Cardiac fibroblast (primary cell): ENCODE measurements at regions not wholly inside any gene's neighbourhood (a gene's known extent, or its start where the extent isn't known, plus 50 kb on each side); places are given as distances from the start of the nearest gene placed in this dataset.

ENCODE experiments used
- DNase-seq, 2 donors: peaks; one replicate each; pipeline versions ENCODE4 v3.0.0 to v3.0.0-alpha.2; 2010; ENCODE audit warnings: low read depth in 2 of 2
- H3K4me3 ChIP-seq, 2 donors: replicated peaks in 1 of 2; 1 replicate in 1 of 2; 2 replicates in 1 of 2; pipeline ENCODE4 v1.5.1; 2011; ENCODE audit warnings: low read depth in 2 of 2, low read length in 2 of 2, mild to moderate bottlenecking in 2 of 2, moderate library complexity in 1 of 2
- TF ChIP-seq, protein P1 (sequence below): IDR thresholded peaks from one replicate; pipeline ENCODE4 v1.5.1; 2011; ENCODE audit warnings: low read depth, mild to moderate bottlenecking, low read length, inconsistent platforms

GRCh38 chrX:10900585-10901289, 210.4 kb upstream of the HCCS start:
- H3K4me3 ChIP-seq: no peak overlapping the region
- peak; percentile 46 to 73 for DNase-seq
- TF ChIP-seq, protein P1, sequence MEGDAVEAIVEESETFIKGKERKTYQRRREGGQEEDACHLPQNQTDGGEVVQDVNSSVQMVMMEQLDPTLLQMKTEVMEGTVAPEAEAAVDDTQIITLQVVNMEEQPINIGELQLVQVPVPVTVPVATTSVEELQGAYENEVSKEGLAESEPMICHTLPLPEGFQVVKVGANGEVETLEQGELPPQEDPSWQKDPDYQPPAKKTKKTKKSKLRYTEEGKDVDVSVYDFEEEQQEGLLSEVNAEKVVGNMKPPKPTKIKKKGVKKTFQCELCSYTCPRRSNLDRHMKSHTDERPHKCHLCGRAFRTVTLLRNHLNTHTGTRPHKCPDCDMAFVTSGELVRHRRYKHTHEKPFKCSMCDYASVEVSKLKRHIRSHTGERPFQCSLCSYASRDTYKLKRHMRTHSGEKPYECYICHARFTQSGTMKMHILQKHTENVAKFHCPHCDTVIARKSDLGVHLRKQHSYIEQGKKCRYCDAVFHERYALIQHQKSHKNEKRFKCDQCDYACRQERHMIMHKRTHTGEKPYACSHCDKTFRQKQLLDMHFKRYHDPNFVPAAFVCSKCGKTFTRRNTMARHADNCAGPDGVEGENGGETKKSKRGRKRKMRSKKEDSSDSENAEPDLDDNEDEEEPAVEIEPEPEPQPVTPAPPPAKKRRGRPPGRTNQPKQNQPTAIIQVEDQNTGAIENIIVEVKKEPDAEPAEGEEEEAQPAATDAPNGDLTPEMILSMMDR: no peak

- TF ChIP-seq, protein P1: no peak
- no peak for DNase-seq
- H3K4me3 ChIP-seq: no peak overlapping the region
Observed at GRCh38 chrX:10901290-10901633, 209.9 kb upstream of the HCCS start.

GRCh38 chrX:10902001-10902400, 209.1 kb upstream of the HCCS start:
- TF ChIP-seq, protein P1: no peak
- peak; percentile 37 to 70 for DNase-seq
- no peak overlapping the region for H3K4me3 ChIP-seq

DNA sequence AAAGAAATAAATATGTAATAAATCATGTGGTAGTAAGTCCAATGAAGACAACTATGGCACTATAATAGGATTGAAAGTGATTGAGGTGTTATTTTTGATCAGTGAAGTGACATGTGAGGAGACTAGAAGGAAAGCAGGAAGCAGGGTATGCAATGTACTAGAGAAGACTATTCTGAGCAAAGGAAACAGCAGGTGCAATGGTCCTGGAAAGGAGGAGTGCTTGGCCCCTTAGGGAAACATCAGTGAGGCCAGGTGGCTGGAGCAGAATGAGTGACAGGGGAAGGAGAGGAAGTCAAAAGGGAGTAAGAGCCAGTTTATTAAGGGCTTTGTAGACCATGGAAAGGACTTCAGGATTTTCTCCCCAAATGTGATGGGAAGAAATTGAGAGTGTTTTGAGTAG, 207.6 kb upstream of the HCCS start:
- TF ChIP-seq, protein P1: no peak
- H3K4me3 ChIP-seq: no peak overlapping the region
- no peak for DNase-seq

GRCh38 chrX:10904220-10904619, 206.9 kb upstream of the HCCS start:
- H3K4me3 ChIP-seq: no peak overlapping the region
- peak in 1 of 2 donors; percentile 28 for DNase-seq
- TF ChIP-seq, protein P1: no peak

DNA sequence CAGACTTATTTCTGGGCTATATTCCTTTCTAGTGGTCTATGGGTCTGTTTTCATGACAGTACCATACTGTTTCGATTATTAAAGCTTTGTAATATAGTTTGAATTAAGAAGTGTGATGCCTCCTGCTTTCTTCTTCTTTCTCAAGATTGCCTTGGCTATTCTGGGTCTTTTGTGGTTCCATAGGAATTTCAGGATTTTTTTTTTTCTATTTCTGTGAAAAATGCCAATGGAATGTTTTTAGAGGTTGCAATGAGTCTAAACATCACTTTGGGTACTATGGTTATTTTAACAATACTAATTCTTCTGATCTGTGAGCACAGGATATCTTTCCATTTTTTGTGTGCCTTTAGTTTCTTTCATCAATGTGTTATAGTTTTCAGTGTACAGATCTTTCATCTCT, 204.3 kb upstream of the HCCS start:
- no peak overlapping the region for H3K4me3 ChIP-seq
- TF ChIP-seq, protein P1: no peak
- peak in 1 of 2 donors; percentile 39 for DNase-seq

DNA sequence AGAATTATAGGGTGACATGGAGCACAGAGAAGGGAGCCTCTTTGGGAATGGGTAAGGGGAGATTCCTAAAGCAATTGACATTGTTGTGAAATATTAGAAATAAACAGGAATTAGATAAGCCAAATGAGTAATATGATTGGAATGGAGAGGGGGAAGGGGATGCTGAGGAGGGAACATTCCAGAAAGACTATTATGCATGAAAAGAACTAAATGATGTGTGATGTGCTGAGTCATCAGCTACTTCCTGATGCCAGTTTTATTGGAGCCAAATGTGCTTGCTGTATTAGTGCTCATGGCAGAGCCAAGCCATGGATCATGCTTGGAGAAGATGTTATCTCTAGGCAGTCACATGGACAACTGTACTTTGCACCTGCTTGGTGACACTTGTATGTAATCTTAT, 189.0 kb upstream of the HCCS start:
- TF ChIP-seq, protein P1: no peak
- DNase-seq: peak; percentile 84 to 85

More for the DNA sequence above, 189.0 kb upstream of the HCCS start:
- no peak overlapping the region for H3K4me3 ChIP-seq
